SU-DHL-6 (cell line): ENCODE measurements at regions not wholly inside any gene's neighbourhood (a gene's known extent, or its start where the extent isn't known, plus 50 kb on each side); places are given as distances from the start of the nearest gene placed in this dataset.

Source experiments
- H2AFZ ChIP-seq: fragments of 200-600 bp; sonication (generic); 2 replicates; pipeline ENCODE4 v1.6.1; 2014; ENCODE audit warnings: low read depth, mild to moderate bottlenecking, moderate library complexity, mixed read lengths, antibody characterized with exemption, low read length; ENCODE audit not compliant: severe bottlenecking
- H3F3A ChIP-seq: fragments of 200-600 bp; shearing (Covaris generic); 2 replicates; pipeline ENCODE4 v1.6.0; 2016; ENCODE audit warnings: antibody characterized with exemption, mild to moderate bottlenecking; ENCODE audit not compliant: insufficient read depth
- H3K27ac ChIP-seq: fragments of 200-600 bp; sonication (generic); 2 replicates; pipeline ENCODE4 v1.5.1; 2016; ENCODE audit warnings: low read depth, mild to moderate bottlenecking, low read length, moderate library complexity, mixed read lengths
- H3K27me3 ChIP-seq: fragments of 200-600 bp; sonication (generic), shearing (Covaris generic); 2 replicates; pipeline ENCODE4 v1.6.0; 2014; ENCODE audit warnings: mild to moderate bottlenecking, low read length
- H3K36me3 ChIP-seq: fragments of 200-600 bp; sonication (generic); 2 replicates; pipeline ENCODE4 v1.6.1; 2014; ENCODE audit warnings: mild to moderate bottlenecking, low read length, mixed read lengths
- H3K4me2 ChIP-seq: fragments of 300-600, 200-600 bp; shearing (Covaris generic), sonication (generic); 2 replicates; pipeline ENCODE4 v1.6.0; 2014; ENCODE audit warnings: low read length, low read depth, mild to moderate bottlenecking; ENCODE audit not compliant: poor library complexity, severe bottlenecking
- H3K4me3 ChIP-seq: fragments of 200-600 bp; sonication (generic); 2 replicates; pipeline ENCODE4 v1.5.1; 2014; ENCODE audit warnings: antibody characterized with exemption, low read length, mild to moderate bottlenecking, mixed read lengths; ENCODE audit not compliant: insufficient read depth, poor library complexity, severe bottlenecking
- H3K79me2 ChIP-seq: fragments of 200-600 bp; sonication (generic); 2 replicates; pipeline ENCODE4 v1.6.1; 2014; ENCODE audit warnings: mild to moderate bottlenecking, low read length, moderate library complexity; ENCODE audit not compliant: insufficient read depth
- H3K9ac ChIP-seq: fragments of 200-600 bp; sonication (generic); 2 replicates; pipeline ENCODE4 v1.7.0; 2014; ENCODE audit warnings: mild to moderate bottlenecking, low read length
- H3K9me2 ChIP-seq: fragments of 200-600 bp; sonication (generic); replicated peaks from 2 replicates; pipeline ENCODE4 v1.6.1; 2014; ENCODE audit warnings: low read length; ENCODE audit not compliant: insufficient read depth
- H3K9me3 ChIP-seq: fragments of 200-600 bp; sonication (generic); 2 replicates; pipeline ENCODE4 v1.6.1; 2014; ENCODE audit warnings: low read length, mixed read lengths; ENCODE audit not compliant: insufficient read depth
- H4K20me1 ChIP-seq: fragments of 200-600 bp; sonication (generic); 2 replicates; pipeline ENCODE4 v1.6.1; 2014; ENCODE audit warnings: low read depth, mild to moderate bottlenecking, antibody characterized with exemption, low read length, moderate library complexity, mixed read lengths
- CTCF ChIP-seq: fragments of 200-600 bp; sonication (generic); IDR thresholded peaks from one replicate; pipeline ENCODE4 v1.5.1; 2017; ENCODE audit warnings: antibody characterized with exemption, mild to moderate bottlenecking, low read length, moderate library complexity; ENCODE audit not compliant: insufficient read depth, poor library complexity, severe bottlenecking
- EZH2phosphoT487 ChIP-seq: fragments of 200-600 bp; sonication (generic), shearing (Covaris generic); conservative IDR thresholded peaks from 2 replicates; pipeline ENCODE4 v1.6.1; 2018; ENCODE audit warnings: mild to moderate bottlenecking, antibody characterized with exemption, low read length, moderate library complexity, mixed read lengths

DNA sequence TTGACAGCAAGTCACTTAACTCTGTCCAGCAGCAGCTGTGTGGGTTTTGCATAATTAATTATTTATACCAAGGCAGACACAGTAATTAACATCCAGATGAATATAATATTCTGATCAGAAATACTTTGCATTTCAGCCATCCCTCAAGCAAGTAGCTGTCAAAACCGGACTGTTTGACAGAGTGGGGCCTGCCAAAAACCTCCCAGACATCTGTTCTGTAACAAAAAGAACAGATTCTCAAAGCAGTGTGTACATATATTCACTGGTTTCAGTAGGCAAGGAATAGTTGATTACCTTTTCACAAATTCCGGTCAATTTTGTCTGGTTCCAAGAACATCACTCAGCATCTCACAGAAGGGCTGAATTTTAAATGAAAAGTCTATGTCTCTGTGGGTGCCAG lies 291.6 kb downstream of the CMPK2 start:
- no peak overlapping the region for H3K4me2 ChIP-seq

GRCh38 chr2:6576302-6576701 lies 289.4 kb downstream of the CMPK2 start:
- H3K36me3 ChIP-seq, result no peaks in the 10 kb centered on the region
- H3K9me3 ChIP-seq, result no peaks in the 10 kb centered on the region
- H3K27me3 ChIP-seq, result no peaks in the 10 kb centered on the region
- no peak overlapping the region for H2AFZ ChIP-seq
- no peaks in the 10 kb centered on the region for H3K79me2 ChIP-seq
- H3K4me3 ChIP-seq, result no peak overlapping the region
- no peak overlapping the region for H3K9ac ChIP-seq
- no peaks in the 10 kb centered on the region for H4K20me1 ChIP-seq
- no peak overlapping the region for H3K4me2 ChIP-seq
- H3F3A ChIP-seq, result no peaks in the 10 kb centered on the region
- H3K9me2 ChIP-seq, result no peaks in the 10 kb centered on the region
- H3K27ac ChIP-seq, result no peak overlapping the region
- TF ChIP-seq CTCF (no peak), EZH2phosphoT487 (no peak)

More for the DNA sequence above, 291.6 kb downstream of the CMPK2 start:
- no peaks in the 10 kb centered on the region for H3K27me3 ChIP-seq
- H3F3A ChIP-seq, result no peaks in the 10 kb centered on the region
- no peaks in the 10 kb centered on the region for H3K79me2 ChIP-seq
- no peak overlapping the region for H3K9ac ChIP-seq
- H3K4me3 ChIP-seq, result no peak overlapping the region
- no peak for TF ChIP-seq CTCF
- no peak for TF ChIP-seq EZH2phosphoT487
- H3K27ac ChIP-seq, result no peak overlapping the region
- H3K36me3 ChIP-seq, result no peaks in the 10 kb centered on the region
- no peak overlapping the region for H2AFZ ChIP-seq
- H4K20me1 ChIP-seq, result no peaks in the 10 kb centered on the region
- H3K9me3 ChIP-seq, result no peaks in the 10 kb centered on the region
- no peaks in the 10 kb centered on the region for H3K9me2 ChIP-seq

GRCh38 chr2:6577960-6578359 lies 287.7 kb downstream of the CMPK2 start:
- no peak overlapping the region for H3K9ac ChIP-seq
- no peaks in the 10 kb centered on the region for H3F3A ChIP-seq
- H3K9me2 ChIP-seq, result no peaks in the 10 kb centered on the region
- H3K27me3 ChIP-seq, result no peaks in the 10 kb centered on the region
- H3K27ac ChIP-seq, result no peak overlapping the region
- H3K4me3 ChIP-seq, result no peak overlapping the region
- H3K9me3 ChIP-seq, result no peaks in the 10 kb centered on the region
- H3K36me3 ChIP-seq, result no peaks in the 10 kb centered on the region
- TF ChIP-seq CTCF (no peak), EZH2phosphoT487 (no peak)
- no peaks in the 10 kb centered on the region for H3K79me2 ChIP-seq
- H2AFZ ChIP-seq, result no peak overlapping the region
- no peaks in the 10 kb centered on the region for H4K20me1 ChIP-seq
- no peak overlapping the region for H3K4me2 ChIP-seq
